Activated CD8-positive, alpha-beta T cell treated with anti-CD3 and anti-CD28 coated beads for 36 hours (primary cell): ENCODE measurements at regions not wholly inside any gene's neighbourhood (a gene's known extent, or its start where the extent isn't known, plus 50 kb on each side); places are given as distances from the start of the nearest gene placed in this dataset.
"Not testable (repeated sequence)": the region's sequence is repeated elsewhere in the genome, so short reads cannot be mapped to it uniquely, and the experiment has no call there.

Source experiments
- ATAC-seq: fragments of 200-7000 bp; cut with Tn5 transposase; one replicate; pipeline ENCODE4 v1.10.0; 2021; ENCODE audit warnings: mild to moderate bottlenecking, moderate library complexity
- CTCF ChIA-PET: fragments of 350-600 bp; sonication (Branson Sonifier 250); formaldehyde crosslinking; loops from one replicate; lab custom pipeline; 2021; ENCODE audit warnings: antibody characterized with exemption; lab: Charles Lee
- POLR2A ChIA-PET: fragments of 350-600 bp; sonication (Branson Sonifier 250); formaldehyde crosslinking; loops from one replicate; lab custom pipeline; 2021; ENCODE audit warnings: antibody characterized with exemption; lab: Charles Lee
- DNase-seq: peaks from one replicate; pipeline ENCODE4 v3.0.0-alpha.2; 2020
- H3K27ac Mint-ChIP-seq: one replicate; pipeline ENCODE4 v1.8.0; 2021; ENCODE audit warnings: mild to moderate bottlenecking, mixed read lengths
- H3K27me3 Mint-ChIP-seq: one replicate; pipeline ENCODE4 v1.8.0; 2021; ENCODE audit warnings: mixed read lengths
- H3K36me3 Mint-ChIP-seq: one replicate; pipeline ENCODE4 v1.8.0; 2021; ENCODE audit warnings: low read depth, mixed read lengths
- H3K4me1 Mint-ChIP-seq: one replicate; pipeline ENCODE4 v1.8.0; 2021; ENCODE audit warnings: low read depth, mixed read lengths
- H3K4me3 Mint-ChIP-seq: one replicate; pipeline ENCODE4 v1.8.0; 2021; ENCODE audit warnings: mild to moderate bottlenecking, moderate library complexity, mixed read lengths
- H3K9me3 Mint-ChIP-seq: one replicate; pipeline ENCODE4 v1.8.0; 2021; ENCODE audit warnings: mixed read lengths
- intact Hi-C: fragments of 100-400 bp; cut with micrococcal nuclease; formaldehyde crosslinking; loops from one replicate; pipeline ENCODE4 v1.10.0; 2022
- TF ChIP-seq, protein P1 (sequence below): fragments of 200-600 bp; IDR thresholded peaks from one replicate; pipeline ENCODE4 v1.8.0; 2022; ENCODE audit warnings: antibody characterized with exemption, mild to moderate bottlenecking

DNA sequence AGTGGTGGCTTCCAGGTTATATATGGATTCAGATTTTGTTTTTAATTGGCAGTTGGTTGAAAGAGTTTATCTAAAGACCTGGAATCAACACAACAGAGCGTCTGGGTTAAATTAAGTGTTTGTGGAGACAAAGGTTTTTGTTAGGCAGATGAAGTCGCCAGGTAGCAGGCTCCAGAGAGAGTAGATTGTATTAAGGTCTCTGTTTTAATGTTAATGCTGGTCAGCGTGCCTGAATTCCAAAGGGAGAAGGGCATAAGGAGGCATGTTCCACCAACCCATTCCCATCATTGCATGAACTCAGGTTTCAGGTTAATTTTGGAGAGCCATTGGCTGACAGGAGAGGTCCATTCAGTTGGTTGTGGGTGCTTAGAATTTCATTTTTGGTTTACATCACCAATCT lies 744.1 kb upstream of the GJE1 start:
- no peak for ATAC-seq
- H3K27ac Mint-ChIP-seq = no peak overlapping the region

GRCh38 chr6:141370438-141370837 lies 762.3 kb upstream of the GJE1 start:
- Mint-ChIP-seq H3K4me1 (no peaks in the 10 kb centered on the region), H3K9me3 (peaks cover 2% of the 10 kb centered on the region), H3K4me3 (no peak overlapping the region), H3K36me3 (no peaks in the 10 kb centered on the region), H3K27ac (no peak overlapping the region), H3K27me3 (no peaks in the 10 kb centered on the region)
- POLR2A ChIA-PET = no interaction called here
- DNase-seq (no peak), ATAC-seq (no peak)
- CTCF ChIA-PET = no interaction called here
- intact Hi-C loops = no loop called here
- TF ChIP-seq, protein P1, sequence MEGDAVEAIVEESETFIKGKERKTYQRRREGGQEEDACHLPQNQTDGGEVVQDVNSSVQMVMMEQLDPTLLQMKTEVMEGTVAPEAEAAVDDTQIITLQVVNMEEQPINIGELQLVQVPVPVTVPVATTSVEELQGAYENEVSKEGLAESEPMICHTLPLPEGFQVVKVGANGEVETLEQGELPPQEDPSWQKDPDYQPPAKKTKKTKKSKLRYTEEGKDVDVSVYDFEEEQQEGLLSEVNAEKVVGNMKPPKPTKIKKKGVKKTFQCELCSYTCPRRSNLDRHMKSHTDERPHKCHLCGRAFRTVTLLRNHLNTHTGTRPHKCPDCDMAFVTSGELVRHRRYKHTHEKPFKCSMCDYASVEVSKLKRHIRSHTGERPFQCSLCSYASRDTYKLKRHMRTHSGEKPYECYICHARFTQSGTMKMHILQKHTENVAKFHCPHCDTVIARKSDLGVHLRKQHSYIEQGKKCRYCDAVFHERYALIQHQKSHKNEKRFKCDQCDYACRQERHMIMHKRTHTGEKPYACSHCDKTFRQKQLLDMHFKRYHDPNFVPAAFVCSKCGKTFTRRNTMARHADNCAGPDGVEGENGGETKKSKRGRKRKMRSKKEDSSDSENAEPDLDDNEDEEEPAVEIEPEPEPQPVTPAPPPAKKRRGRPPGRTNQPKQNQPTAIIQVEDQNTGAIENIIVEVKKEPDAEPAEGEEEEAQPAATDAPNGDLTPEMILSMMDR = no peak

More for the DNA sequence above, 744.1 kb upstream of the GJE1 start:
- no peaks in the 10 kb centered on the region for H3K27me3 Mint-ChIP-seq
- no peak overlapping the region for H3K4me3 Mint-ChIP-seq
- H3K36me3 Mint-ChIP-seq = no peaks in the 10 kb centered on the region
- ChIA-PET POLR2A (no interaction called here), CTCF (no interaction called here)
- DNase-seq = no peak
- TF ChIP-seq, protein P1 = no peak
- H3K4me1 Mint-ChIP-seq = no peaks in the 10 kb centered on the region
- H3K9me3 Mint-ChIP-seq = no peaks in the 10 kb centered on the region
- intact Hi-C loops = no loop called here

DNA sequence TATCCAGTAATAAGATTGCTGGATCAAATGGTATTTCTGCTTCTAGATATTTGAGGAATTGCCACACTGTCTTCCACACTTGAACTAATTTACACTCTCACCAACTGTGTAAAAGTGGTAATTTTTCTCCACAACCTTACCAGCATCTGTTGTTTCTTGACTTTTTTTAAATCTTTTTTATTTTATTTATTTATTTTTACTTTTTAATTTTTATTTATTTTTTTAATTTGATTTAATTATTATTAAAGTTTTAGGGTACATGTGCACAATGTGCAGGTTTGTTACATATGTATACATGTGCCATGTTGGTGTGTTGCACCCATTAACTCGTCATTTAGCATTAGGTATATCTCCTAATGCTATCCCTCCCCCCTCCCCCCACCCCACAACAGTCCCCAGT lies 765.9 kb upstream of the GJE1 start:
- intact Hi-C loops, POLR2A ChIA-PET, CTCF ChIA-PET: not testable (repeated sequence)

GRCh38 chr6:141364694-141365093 lies 768.0 kb upstream of the GJE1 start:
- Mint-ChIP-seq H3K4me3 (no peak overlapping the region), H3K9me3 (no peaks in the 10 kb centered on the region), H3K36me3 (no peaks in the 10 kb centered on the region), H3K27me3 (no peaks in the 10 kb centered on the region), H3K4me1 (no peaks in the 10 kb centered on the region), H3K27ac (no peak overlapping the region)
- ChIA-PET CTCF (no interaction called here), POLR2A (no interaction called here)
- no peak for ATAC-seq
- intact Hi-C loops = no loop called here
- DNase-seq = no peak
- TF ChIP-seq, protein P1 = no peak

More for the DNA sequence above, 765.9 kb upstream of the GJE1 start:
- not testable (repeated sequence) for H3K4me3 Mint-ChIP-seq, H3K9me3 Mint-ChIP-seq, DNase-seq, H3K4me1 Mint-ChIP-seq, H3K27me3 Mint-ChIP-seq, H3K36me3 Mint-ChIP-seq, ATAC-seq, H3K27ac Mint-ChIP-seq

- TF ChIP-seq, protein P1 = no peak
- Mint-ChIP-seq H3K4me3 (no peak overlapping the region), H3K4me1 (no peaks in the 10 kb centered on the region), H3K27me3 (no peaks in the 10 kb centered on the region), H3K27ac (no peak overlapping the region), H3K36me3 (no peaks in the 10 kb centered on the region), H3K9me3 (no peaks in the 10 kb centered on the region)
- POLR2A ChIA-PET = no interaction called here
- CTCF ChIA-PET = no interaction called here
- no peak for ATAC-seq
- intact Hi-C loops = no loop called here
- DNase-seq = no peak
Observed at GRCh38 chr6:141364232-141364631, 768.5 kb upstream of the GJE1 start.

DNA sequence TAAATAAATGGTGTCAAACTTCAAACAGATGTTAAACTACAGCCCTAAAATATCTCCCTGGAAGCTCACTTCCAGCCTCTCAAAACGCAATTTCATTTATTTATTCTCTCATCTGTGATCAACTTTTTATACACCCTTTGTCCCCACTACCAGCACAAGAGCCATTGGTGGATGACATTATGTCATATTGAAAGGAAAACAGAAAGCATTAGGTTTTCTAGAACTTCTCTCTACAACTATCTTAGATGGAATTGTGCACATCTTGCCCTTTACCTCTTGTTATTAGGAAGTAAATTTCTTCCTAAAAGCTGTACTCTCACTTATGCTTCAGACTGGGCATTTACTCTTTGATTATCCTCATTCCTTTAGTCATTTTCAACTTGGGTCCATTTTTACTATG lies 771.2 kb upstream of the GJE1 start:
- TF ChIP-seq, protein P1 = no peak
- DNase-seq = no peak
- ChIA-PET CTCF (interaction anchor here (1.2 kb wide), 1 partner anchor 12 kb away, joined by 3 read pairs; no protein-coding TSS in a partner anchor), POLR2A (no interaction called here)
- intact Hi-C loops = no loop called here
- Mint-ChIP-seq H3K27ac (no peak overlapping the region), H3K27me3 (no peaks in the 10 kb centered on the region), H3K4me3 (no peak overlapping the region), H3K9me3 (peaks cover 1% of the 10 kb centered on the region), H3K36me3 (no peaks in the 10 kb centered on the region), H3K4me1 (no peaks in the 10 kb centered on the region)
- ATAC-seq = no peak
